GM23248 (cell line): ENCODE measurements at regions not wholly inside any gene's neighbourhood (a gene's known extent, or its start where the extent isn't known, plus 50 kb on each side); places are given as distances from the start of the nearest gene placed in this dataset.
"Not testable (repeated sequence)": the region's sequence is repeated elsewhere in the genome, so short reads cannot be mapped to it uniquely, and the experiment has no call there.

Experiments
- EZH2 ChIP-seq: fragments of 200-600 bp; sonication (generic); IDR thresholded peaks from 2 replicates; pipeline ENCODE4 v1.6.1; 2018; ENCODE audit warnings: antibody characterized with exemption, mild to moderate bottlenecking; ENCODE audit not compliant: insufficient read depth, poor library complexity, severe bottlenecking
- EZH2phosphoT487 ChIP-seq: fragments of 200-600 bp; sonication (generic); IDR thresholded peaks from 2 replicates; pipeline ENCODE4 v1.6.1; 2018; ENCODE audit warnings: antibody characterized with exemption, moderate library complexity, mild to moderate bottlenecking, low read depth; ENCODE audit not compliant: insufficient read depth

DNA sequence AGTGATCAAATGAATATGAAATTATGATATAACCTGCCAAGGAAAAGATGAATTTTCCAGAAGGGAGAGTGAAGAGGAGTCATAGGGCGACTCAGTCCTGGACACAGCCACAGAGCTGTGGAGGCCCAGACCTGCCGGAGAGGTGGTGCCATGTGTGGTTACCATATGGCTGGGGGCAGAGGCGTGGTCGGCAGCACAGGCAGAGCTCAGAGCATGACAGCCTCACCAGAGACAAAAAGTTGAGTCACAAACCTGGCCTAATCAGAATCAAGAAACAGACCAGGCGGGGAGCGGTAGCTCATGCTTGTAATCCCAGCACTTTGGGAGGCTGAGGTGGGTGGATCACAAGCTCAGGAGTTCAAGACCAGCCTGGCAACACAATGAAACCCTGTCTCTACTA is 57.8 kb upstream of the KIF2A start:
- not testable (repeated sequence) for TF ChIP-seq EZH2, EZH2phosphoT487
